HG03342 (cell line): ENCODE measurements at regions not wholly inside any gene's neighbourhood (a gene's known extent, or its start where the extent isn't known, plus 50 kb on each side); places are given as distances from the start of the nearest gene placed in this dataset.
"Not testable (repeated sequence)": the region's sequence is repeated elsewhere in the genome, so short reads cannot be mapped to it uniquely, and the experiment has no call there.

Experiments
- ATAC-seq: cut with Tn5 transposase; IDR thresholded peaks from one replicate; pipeline ENCODE4 v1.9.1; 2021; ENCODE audit warnings: mild to moderate bottlenecking, moderate library complexity; ENCODE audit not compliant: unreplicated experiment

- no peak for ATAC-seq
Measured at GRCh38 chr7:67301667-67302066, 305.0 kb downstream of the TYW1 start.

GRCh38 chr7:67302113-67303039, 305.7 kb downstream of the TYW1 start:
- ATAC-seq: peak; percentile 84

GRCh38 chr7:67304846-67305245, 308.2 kb downstream of the TYW1 start:
- not testable (repeated sequence) for ATAC-seq

GRCh38 chr7:67306331-67306730, 309.7 kb downstream of the TYW1 start:
- ATAC-seq: no peak

- ATAC-seq: no peak
Measured at GRCh38 chr7:67309764-67310549, 313.3 kb downstream of the TYW1 start.

- no peak for ATAC-seq
Measured at GRCh38 chr7:67311901-67312300, 315.3 kb downstream of the TYW1 start.

GRCh38 chr7:67313213-67313612, 316.6 kb downstream of the TYW1 start:
- no peak for ATAC-seq

- not testable (repeated sequence) for ATAC-seq
Measured at GRCh38 chr7:67316902-67317301, 320.3 kb downstream of the TYW1 start.

- ATAC-seq: not testable (repeated sequence)
Measured at GRCh38 chr7:67328257-67328656, 331.6 kb downstream of the TYW1 start.

- not testable (repeated sequence) for ATAC-seq
Measured at GRCh38 chr7:67335165-67335564, 338.5 kb downstream of the TYW1 start.

- not testable (repeated sequence) for ATAC-seq
Measured at GRCh38 chr7:67335663-67336062, 339.0 kb downstream of the TYW1 start.

- not testable (repeated sequence) for ATAC-seq
Measured at GRCh38 chr7:67338545-67338944, 341.9 kb downstream of the TYW1 start.

GRCh38 chr7:67341153-67341768, 344.6 kb downstream of the TYW1 start:
- ATAC-seq: no peak

- no peak for ATAC-seq
Measured at GRCh38 chr7:67343114-67343513, 346.5 kb downstream of the TYW1 start.

- ATAC-seq: no peak
Measured at GRCh38 chr7:67343572-67343971, 346.9 kb downstream of the TYW1 start.

GRCh38 chr7:67344481-67345193, 348.0 kb downstream of the TYW1 start:
- ATAC-seq: no peak

GRCh38 chr7:67346126-67346525, 349.5 kb downstream of the TYW1 start:
- ATAC-seq: no peak

- no peak for ATAC-seq
Measured at GRCh38 chr7:67346876-67347275, 350.2 kb downstream of the TYW1 start.

GRCh38 chr7:67348171-67348570, 351.5 kb downstream of the TYW1 start:
- no peak for ATAC-seq

GRCh38 chr7:67357653-67358052, 361.0 kb downstream of the TYW1 start:
- not testable (repeated sequence) for ATAC-seq

GRCh38 chr7:67358316-67358715, 361.7 kb downstream of the TYW1 start:
- ATAC-seq: not testable (repeated sequence)
